DMS 273 (cell line): ENCODE measurements at regions not wholly inside any gene's neighbourhood (a gene's known extent, or its start where the extent isn't known, plus 50 kb on each side); places are given as distances from the start of the nearest gene placed in this dataset.

Source experiments
- DNase-seq: peaks from one replicate; lab custom pipeline; 2025; ENCODE audit not compliant: unreplicated experiment; lab: John Stamatoyannopoulos, UW

DNA sequence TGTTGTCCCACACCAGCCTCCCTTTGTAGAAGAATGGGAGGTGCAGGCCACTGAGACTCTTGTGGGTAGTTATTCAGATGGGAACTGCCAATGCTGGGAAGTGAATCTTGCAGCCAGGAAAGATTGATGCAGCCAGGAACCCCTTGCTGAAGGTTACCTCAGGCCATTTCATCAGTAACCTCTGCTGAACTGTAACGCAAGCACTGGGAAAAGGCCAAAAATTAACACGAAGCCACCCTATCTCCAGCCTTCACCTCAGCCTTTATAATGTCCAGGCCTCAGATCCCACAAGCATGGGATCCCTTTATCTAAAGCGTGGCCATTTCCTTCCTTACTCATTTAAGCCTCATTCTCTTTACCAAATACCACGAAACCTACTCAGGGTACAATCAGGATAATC lies 211.1 kb downstream of the SPTSSA start:
- no peak for DNase-seq

DNA sequence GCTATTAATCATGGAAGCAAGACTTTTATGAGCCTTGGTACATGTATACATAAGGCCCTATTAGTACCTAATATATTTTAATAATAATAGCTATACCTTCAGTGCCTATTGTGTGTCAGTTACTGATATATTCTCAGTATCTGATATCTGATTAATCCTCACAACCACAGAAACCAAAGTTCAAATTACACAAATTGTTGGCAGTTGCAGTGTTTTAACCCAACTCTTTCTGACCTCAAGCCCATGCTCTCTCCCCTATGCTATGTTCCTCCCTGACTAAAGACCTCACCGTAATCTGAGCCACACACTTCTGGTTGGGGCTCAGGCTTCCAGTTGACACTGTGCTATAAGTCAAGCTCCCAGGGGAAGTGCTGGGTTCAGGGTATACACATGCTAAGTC lies 214.4 kb downstream of the SPTSSA start:
- DNase-seq: no peak

DNA sequence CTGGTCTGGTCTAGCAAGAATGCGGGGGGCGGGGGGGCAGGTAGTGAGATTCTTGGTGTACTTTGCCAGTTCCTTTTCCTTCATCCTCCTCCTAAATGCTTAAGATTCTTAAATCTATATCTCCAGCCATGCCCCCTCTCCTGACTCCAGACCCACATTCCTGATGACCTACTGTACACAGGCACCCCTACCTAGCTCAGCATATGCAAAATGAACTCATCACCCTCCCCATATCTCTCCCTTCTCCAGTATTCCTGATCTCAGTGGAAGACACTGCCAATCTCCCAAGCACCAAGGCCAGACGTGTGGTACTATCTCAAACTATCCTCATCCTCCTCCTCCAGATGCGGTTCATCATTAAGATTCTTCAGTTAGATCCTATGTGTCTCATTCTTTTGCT lies 215.8 kb downstream of the SPTSSA start:
- DNase-seq: no peak

DNA sequence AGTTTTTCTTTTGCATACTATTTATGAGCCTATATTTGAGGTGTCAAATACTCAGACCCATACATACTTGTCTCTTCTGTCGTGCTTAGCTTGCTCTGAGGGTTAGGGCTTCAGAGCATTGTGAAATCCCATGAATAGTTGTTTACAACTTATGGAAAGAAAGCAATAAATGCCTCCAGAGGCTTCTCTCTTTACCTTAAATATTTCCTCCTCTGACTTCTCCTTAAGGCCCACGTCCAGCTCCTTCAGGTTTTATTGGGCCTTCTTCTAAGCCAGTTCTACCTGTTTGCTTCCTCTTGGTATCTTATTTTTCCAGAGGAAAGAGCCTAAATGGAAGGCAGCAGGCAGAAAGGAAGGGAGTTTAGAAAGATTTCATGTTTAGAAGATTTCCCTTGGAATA lies 218.6 kb downstream of the SPTSSA start:
- DNase-seq: no peak

DNA sequence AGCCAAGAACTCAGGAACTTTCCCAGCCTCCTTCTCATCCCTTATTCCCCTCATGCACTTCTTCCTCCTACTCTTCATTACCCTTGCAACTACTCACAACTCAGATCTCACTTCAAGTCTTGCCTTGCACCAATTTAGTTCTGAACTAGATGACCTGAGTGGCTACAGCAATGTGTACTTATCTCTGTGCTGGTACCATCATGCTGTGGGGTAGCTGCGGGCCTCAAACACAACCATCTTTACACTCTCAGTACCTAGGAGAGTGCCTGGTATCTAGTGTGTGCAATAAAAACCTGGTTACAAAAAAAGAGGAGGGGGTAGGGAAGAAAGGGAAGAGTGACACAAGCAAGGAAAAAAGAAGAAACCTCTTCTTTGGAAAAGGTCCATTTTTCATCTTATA lies 219.0 kb downstream of the SPTSSA start:
- DNase-seq: no peak

DNA sequence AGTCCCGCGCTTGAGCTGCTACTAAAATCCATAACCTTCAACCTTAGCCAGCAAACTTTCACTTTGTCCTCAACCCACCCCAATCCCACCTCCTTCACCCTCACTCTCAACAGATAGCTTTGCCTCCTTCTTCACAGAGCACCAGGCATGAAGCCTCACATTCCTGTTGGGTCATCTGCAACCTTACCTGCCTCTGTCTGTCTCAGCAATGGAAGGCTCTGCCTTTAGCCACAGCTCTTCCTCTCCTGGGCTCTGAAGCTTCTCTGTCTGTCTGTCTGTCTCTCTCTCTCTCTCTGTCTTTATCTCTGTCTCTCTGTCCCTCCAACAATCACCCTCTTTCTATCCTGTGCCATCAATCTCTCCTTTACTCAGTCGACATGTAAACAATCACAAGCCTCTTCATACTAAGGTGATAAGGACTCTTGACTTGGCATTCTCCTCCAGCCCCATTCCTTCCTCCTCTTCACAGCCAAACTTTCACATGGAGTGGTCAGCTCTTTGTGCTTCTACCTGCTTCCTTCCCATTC lies 220.8 kb downstream of the SPTSSA start:
- no peak for DNase-seq

DNA sequence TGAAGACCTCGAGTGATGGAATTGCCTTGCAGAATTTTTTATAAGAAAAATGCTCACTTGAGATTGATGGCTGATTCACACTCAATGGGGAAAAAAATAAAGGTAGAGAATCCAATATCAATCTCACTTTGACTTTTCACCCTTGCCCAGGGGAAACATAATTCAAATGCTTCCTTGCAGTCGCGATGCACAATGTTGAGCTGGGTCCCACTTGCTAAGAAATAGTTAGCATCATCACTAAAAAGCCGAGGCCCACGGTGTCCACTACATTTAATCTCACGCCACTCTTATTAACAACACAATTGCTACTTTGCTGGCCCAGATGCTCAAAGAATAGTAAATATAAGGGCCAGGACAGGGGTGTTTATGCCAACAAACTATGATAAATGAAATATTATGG lies 223.4 kb downstream of the SPTSSA start:
- no peak for DNase-seq

DNA sequence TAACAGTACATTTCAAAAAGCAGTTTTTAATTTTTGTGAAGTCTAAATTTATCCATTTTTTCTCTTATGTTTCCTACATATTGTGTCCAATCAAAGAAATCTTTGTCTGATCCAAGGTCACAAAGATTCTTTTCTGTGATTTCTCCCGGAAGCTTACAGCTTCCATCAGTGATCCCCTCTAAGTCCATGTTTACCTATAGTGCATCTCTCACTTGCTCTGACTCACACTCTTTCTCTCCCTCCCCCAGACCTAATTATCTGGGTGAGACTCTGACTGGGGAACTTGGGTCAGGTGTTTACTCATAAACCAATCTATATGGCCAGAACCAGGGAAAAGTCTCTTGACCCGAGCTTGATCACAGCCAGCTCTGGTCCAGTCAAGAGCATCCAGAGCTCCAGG lies 224.4 kb downstream of the SPTSSA start:
- no peak for DNase-seq

DNA sequence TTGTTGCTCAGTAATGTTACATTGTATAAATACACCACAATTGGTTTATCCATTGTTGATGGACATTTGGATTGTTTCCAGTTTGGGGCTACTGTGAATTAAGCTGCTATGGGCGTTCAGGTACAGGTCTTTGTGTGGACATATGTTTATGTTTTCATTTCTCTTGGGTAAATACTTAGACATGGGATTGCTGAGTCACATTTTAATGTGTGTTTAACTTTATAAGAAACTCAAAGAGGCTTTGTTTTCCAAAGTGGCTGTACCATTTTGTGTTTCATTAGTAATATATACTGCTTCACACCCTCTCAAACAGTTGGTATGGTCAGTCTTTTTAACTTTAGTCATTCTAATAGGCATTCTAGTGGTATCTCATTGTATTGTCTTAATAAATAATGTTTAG lies 225.0 kb downstream of the SPTSSA start:
- DNase-seq: no peak

DNA sequence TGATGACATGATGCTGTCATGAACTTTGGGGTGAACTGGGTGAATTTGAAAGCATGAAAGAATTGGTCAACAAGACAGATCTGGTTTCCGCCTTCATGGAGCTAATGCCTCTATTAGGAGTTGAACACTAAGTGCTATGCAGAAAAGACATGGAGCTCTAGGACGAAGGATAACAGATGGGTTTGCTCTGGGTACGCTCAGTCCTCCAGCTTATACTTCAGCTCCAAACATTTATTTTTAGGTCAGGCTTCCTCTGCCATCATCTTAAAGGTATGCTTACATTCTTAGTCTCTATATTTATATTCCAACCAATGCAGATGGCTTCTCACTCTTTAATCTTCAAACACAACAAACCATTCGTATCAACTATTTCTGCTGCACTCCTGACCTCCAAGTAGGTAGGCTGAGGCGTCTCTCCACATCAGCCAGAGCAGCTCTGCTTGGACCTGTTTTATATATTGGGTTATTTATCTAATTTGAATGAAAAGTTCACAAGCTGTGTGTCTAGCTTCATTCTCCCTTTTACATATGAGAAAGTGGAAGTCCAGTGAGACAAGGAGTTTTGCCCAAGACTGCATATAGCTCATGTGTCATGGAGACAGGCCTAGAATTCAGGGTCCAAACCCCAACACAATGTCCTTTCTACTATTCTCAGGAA lies 226.3 kb downstream of the SPTSSA start:
- DNase-seq: no peak

DNA sequence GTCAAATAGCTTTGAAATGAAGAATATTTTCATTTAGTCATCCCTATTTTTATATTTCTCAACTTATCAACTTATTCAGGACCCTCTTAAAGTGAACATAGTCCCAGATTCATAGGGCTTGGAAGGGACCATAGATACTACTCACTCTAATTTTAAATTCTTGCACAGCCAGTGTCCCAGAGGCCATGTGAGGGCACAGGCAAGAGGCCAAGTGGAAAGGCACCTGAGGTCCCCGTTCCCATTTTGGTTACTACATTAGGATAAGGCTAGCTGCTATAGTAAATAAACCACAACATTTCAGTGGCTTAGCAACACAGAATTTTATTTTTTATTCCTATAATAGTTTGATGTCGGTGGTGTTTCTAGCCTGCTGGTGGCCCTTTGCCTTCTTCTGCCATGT lies 227.8 kb downstream of the SPTSSA start:
- no peak for DNase-seq

DNA sequence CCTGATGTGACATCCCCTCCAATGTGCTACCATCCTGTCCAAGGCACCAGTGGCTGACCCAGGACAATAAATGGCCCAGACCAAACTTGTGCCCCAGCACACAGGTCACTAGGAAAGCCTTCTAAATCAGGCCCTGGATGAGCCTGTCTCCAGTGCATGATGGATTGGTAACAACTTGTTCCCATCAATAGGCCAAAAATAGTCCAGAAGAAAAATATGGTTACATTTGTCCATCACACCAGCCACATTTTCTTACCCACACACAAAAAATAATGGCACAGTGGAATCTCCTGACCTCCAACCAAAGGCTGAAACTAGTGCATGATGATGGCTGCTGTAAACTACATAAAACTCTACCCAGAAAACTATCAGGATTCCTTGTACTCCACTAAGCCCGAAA lies 228.4 kb downstream of the SPTSSA start:
- no peak for DNase-seq

DNA sequence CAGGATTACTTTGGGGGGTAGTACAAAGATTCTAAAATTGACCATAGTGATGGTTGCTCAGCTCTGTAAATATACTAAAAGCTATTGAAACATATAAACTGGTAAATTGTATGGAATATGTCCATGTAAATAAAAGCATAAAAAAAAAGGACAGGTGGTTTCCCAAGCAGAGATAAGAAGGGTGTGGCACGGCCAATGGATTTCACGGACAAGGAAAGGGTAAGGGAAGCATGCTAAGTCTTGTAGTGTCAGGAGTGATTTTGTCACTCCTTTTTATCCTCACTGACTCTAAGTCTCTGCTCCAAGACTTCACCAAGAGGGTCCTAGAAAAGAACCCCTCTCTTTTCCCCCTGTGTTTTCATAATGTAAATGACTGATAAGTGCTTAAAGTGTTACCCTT lies 229.2 kb downstream of the SPTSSA start:
- no peak for DNase-seq

DNA sequence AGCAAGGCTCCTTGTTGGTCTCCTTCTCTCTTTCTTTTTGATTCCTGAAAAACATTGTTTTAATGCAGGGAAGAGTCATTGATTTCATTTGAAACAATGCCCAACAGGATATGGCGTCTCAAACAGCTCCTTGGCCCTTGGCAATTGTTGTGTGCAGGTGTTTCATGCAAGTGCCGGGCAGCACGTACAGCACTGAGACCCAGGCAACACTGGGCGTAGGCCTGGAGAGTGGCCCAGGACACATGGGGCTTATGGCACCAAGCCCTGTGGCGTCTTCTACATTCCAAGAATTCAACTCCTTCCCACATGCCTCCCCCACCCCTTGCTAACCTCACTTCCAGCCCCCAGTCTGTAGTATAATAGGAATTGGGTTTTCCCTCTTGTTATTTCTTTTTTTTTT lies 230.4 kb downstream of the SPTSSA start:
- no peak for DNase-seq

DNA sequence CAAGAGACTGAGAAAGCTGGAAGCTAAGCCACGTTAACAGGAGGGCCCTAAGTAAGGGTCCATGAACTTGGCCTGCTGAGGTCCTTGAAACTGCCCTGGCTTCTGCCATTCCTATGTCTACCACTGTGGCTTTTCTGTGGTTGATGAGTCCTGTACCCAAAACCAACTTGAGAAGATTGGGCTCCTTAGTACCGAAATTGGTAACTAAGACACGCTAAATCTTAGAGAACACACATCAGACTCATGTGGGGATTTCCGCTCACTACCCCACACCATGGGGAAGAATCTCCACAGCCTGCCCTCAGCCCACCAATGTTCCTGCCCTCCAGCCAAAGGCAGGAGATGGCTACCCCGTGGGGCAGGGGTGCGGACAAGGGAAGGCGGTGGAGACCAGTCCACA lies 232.9 kb downstream of the SPTSSA start:
- DNase-seq: no peak

DNA sequence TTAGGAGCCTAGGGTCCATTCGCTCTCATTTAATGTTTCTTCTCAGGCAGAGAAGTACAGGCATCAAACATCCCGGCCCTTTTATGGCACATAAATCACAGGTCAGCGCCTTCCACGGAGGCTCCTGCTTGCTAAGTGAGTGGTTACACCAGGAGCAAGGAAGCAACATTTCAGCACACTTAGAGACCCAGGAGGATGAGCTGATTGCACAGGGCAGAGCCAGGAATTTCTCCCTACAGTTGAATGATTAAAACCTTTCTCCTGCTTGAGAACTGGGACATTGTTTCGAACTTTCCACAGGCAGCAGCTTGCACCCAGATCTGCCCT lies 233.4 kb downstream of the SPTSSA start:
- DNase-seq: no peak

DNA sequence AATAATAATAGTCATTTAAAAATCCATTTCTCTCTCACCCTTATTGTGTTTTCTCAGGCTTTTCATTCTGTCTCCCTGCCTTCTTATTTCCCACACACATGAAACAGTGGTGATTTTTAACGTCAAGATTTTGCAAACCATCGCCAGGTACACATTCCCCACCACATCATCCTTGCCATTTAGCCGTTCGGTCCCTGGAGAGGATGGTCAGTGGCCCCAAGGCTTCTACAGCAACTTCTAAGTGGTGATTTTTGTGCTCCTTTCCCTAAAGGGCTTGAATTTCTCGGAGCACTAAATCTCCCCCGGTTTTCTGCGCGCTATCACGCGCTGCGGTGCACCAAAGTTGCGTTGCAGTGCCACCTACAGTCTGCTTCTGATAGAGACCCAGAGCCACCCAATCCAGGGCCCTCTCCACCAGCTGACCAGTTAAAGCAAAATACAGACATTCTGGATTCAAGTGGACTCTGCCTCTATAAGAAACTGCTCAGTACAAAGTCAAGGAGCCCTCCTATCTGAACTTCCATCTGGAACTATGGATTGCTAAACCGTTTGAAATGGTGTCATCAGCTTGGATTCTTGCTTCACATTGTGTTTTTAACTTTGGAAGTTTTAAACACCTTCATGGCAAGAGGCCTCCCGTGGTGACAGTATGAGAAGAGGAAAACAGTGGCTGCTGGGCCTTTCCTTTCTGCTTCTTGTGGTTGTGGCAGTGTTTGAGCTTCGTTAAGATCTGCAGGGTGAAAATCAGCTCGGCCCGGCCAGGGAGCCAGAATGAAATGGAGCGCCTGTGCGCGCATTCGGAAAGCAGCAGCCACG lies 234.0 kb downstream of the SPTSSA start:
- peak; percentile 77 for DNase-seq

DNA sequence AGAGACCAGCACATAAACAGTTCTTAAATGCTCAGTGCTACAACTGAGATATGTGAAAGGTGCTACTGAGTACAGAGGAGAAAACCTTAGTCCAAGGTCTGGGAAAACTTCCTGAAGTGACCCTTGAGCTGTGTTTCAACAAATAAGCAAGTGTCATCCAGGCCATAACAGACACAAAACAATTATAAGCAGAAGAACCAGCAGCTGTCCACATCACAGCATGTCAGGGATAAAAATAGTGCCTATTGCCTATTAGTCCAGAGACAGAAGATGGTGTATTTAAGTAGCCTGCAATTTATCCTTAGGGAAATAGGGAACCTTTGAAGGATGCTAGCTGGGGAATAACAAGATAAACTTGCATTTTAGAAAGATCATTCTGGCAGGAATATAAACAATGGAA lies 237.8 kb downstream of the SPTSSA start:
- DNase-seq: no peak

DNA sequence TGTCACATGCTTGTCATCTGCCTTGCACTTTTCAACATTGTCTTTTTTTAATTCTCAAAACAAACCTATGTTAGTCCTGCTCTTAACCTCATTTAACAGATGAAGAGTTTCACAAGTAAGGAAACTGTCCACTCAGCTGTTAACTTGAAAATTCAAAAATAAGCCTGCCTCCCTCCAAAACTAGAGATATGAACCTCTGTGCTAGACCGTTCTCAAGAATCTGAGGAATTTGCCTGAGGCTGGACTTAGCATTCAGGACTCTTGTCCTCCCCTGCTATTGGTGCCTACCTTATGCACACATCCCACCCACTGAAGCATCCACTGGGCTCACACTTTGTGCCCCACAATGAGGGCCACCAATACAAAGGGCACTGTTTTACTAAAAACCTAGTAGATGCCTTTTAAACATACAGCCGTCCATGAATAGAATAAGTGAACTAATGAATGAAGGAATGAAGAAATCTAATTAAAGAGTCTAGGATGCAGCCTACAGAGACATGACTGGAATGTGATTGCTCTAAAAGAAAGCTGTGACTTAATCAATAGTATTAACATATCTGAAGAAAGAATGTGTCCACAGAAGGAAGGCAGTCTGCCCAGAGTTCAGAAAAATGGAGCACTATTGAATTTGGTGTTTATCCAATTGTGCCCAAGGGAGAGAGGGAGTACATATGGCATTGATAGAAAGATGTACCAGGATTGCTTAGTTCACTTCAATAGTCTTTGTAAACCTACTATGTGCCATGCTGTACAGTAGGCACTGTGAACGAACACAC lies 238.5 kb downstream of the SPTSSA start:
- DNase-seq: no peak

DNA sequence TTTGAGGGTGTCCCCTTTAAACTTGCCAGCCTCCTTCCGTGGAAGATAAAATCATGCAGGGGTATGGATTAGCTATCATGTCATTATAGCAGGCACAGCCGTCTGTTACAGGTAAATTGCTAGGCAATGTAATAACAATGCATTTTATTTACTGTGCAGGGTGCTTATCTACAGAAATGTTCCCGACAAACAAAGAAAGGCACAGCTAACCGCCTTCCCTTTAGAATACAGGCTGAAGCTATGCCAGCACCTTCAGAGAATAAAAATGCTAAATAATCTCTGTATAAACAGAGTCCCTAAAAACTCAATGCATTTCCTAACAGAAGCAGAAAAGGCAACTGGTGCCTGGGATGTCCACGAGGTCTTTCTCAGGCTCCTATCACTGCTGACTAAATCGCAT lies 239.2 kb downstream of the SPTSSA start:
- no peak for DNase-seq

DNA sequence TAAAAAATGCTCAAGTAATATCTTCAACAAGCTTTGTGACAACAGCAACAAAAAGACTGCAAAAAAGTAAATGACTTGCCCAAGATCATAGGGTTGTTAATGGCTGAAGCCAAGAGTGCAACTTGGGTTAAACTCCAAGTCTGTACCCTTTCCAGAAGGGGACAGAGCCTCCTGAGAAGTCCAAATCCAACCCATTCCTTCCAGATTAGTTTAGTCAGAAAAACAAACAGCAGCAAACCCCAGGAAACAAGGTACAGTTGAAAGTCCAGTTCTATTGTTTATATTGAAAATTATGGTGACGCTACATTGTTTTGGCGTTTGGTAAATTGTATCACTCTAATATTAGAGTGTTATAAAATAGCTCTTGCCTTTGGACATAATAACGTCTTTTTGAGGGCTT lies 239.9 kb downstream of the SPTSSA start:
- no peak for DNase-seq

DNA sequence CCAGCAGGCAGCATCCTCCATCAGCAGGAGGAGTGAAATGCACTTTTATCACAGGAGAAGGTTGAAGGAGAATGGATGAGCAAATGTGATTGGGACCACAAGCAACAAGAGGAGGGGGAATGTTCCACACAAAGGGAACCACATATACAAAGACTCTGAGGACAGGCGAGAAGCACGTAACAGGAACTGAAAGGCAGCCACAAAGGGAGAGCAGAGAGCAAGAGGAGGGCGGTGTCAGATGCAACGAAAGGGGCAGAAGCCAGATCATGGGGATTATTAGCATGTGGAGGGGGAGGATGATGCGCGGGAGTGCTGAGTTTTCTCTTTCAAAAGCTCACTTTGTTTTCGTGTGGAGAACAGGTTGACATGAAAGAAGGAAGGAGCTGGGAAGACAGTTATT lies 241.1 kb downstream of the SPTSSA start:
- no peak for DNase-seq
